H9 (cell line): ENCODE measurements at regions not wholly inside any gene's neighbourhood (a gene's known extent, or its start where the extent isn't known, plus 50 kb on each side); places are given as distances from the start of the nearest gene placed in this dataset.

Source experiments
- DNase-seq: peaks from one replicate; pipeline ENCODE4 v3.0.0-alpha.2; 2017
- H2AFZ ChIP-seq: one replicate; pipeline ENCODE4 v1.6.1; 2013; ENCODE audit warnings: mild to moderate bottlenecking, low read length, control low read depth, moderate library complexity
- H2AK5ac ChIP-seq: 2 replicates; pipeline ENCODE4 v1.6.1; 2013; ENCODE audit warnings: low read length, control low read depth, mixed read lengths; ENCODE audit not compliant: insufficient read length
- H2BK120ac ChIP-seq: one replicate; pipeline ENCODE4 v1.6.1; 2013; ENCODE audit warnings: low read depth, mild to moderate bottlenecking, low read length, control low read depth, inconsistent platforms; ENCODE audit not compliant: poor library complexity, severe bottlenecking
- H2BK12ac ChIP-seq: 2 replicates; pipeline ENCODE4 v1.6.1; 2013; ENCODE audit warnings: low read length, control low read depth, mixed read lengths, low read depth; ENCODE audit not compliant: insufficient read length
- H2BK15ac ChIP-seq: 2 replicates; pipeline ENCODE4 v1.6.1; 2013; ENCODE audit warnings: low read depth, low read length, control low read depth
- H2BK20ac ChIP-seq: one replicate; pipeline ENCODE4 v1.6.1; 2013; ENCODE audit warnings: low read depth, mild to moderate bottlenecking, low read length, control low read depth, inconsistent platforms; ENCODE audit not compliant: poor library complexity, severe bottlenecking
- H2BK5ac ChIP-seq: 2 replicates; pipeline ENCODE4 v1.6.1; 2013; ENCODE audit warnings: low read length, control low read depth, mixed read lengths; ENCODE audit not compliant: insufficient read length
- H3K14ac ChIP-seq: 2 replicates; pipeline ENCODE4 v1.6.1; 2013; ENCODE audit warnings: low read length, control low read depth; ENCODE audit not compliant: insufficient read depth
- H3K18ac ChIP-seq: 2 replicates; pipeline ENCODE4 v1.6.1; 2013; ENCODE audit warnings: low read depth, mild to moderate bottlenecking, mixed read lengths, low read length, control low read depth; ENCODE audit not compliant: insufficient read length
- H3K23ac ChIP-seq: 2 replicates; pipeline ENCODE4 v1.6.1; 2013; ENCODE audit warnings: low read length, control low read depth, mixed read lengths, low read depth; ENCODE audit not compliant: insufficient read length
- H3K23me2 ChIP-seq: 2 replicates; pipeline ENCODE4 v1.6.1; 2013; ENCODE audit warnings: low read depth, mild to moderate bottlenecking, mixed read lengths, low read length, control low read depth; ENCODE audit not compliant: insufficient read length, poor library complexity, severe bottlenecking
- H3K27ac ChIP-seq: 2 replicates; pipeline ENCODE4 v1.5.1; 2013; ENCODE audit warnings: low read length, control low read depth, mixed read lengths, low read depth; ENCODE audit not compliant: insufficient read length
- H3K27me3 ChIP-seq: 2 replicates; pipeline ENCODE4 v1.6.1; 2013; ENCODE audit warnings: low read length, control low read depth, inconsistent platforms; ENCODE audit not compliant: insufficient read depth
- H3K4ac ChIP-seq: 2 replicates; pipeline ENCODE4 v1.6.1; 2013; ENCODE audit warnings: low read depth, mild to moderate bottlenecking, control low read depth, inconsistent platforms, low read length, moderate library complexity
- H3K4me1 ChIP-seq: 2 replicates; pipeline ENCODE4 v1.6.1; 2013; ENCODE audit warnings: low read length, control low read depth, inconsistent platforms; ENCODE audit not compliant: insufficient read depth
- H3K4me2 ChIP-seq: 2 replicates; pipeline ENCODE4 v1.6.1; 2013; ENCODE audit warnings: low read length, control low read depth, mixed read lengths; ENCODE audit not compliant: insufficient read length, insufficient read depth
- H3K56ac ChIP-seq: 2 replicates; pipeline ENCODE4 v1.6.1; 2013; ENCODE audit warnings: low read depth, mild to moderate bottlenecking, mixed read lengths, low read length, control low read depth; ENCODE audit not compliant: insufficient read length
- H3K79me1 ChIP-seq: 2 replicates; pipeline ENCODE4 v1.6.1; 2013; ENCODE audit warnings: low read depth, mild to moderate bottlenecking, moderate library complexity, low read length, control low read depth, inconsistent platforms; ENCODE audit not compliant: insufficient read depth, poor library complexity, severe bottlenecking
- H3K79me2 ChIP-seq: 2 replicates; pipeline ENCODE4 v1.6.1; 2013; ENCODE audit warnings: low read length, control low read depth, inconsistent platforms; ENCODE audit not compliant: insufficient read depth
- H3K9ac ChIP-seq: 2 replicates; pipeline ENCODE4 v1.6.1; 2013; ENCODE audit warnings: low read length, control low read depth, mixed read lengths; ENCODE audit not compliant: insufficient read length; ENCODE audit errors: extremely low read depth
- H3K9me3 ChIP-seq: one replicate; pipeline ENCODE4 v1.6.1; 2013; ENCODE audit warnings: low read depth, low read length, inconsistent platforms; ENCODE audit not compliant: control insufficient read depth
- H3T11ph ChIP-seq: one replicate; pipeline ENCODE4 v1.6.1; 2013; ENCODE audit warnings: mild to moderate bottlenecking, low read length, control low read depth, inconsistent platforms
- H4K20me1 ChIP-seq: one replicate; pipeline ENCODE4 v1.6.1; 2013; ENCODE audit not compliant: control insufficient read depth, insufficient read length, insufficient read depth
- H4K5ac ChIP-seq: 2 replicates; pipeline ENCODE4 v1.6.1; 2013; ENCODE audit warnings: low read depth, mild to moderate bottlenecking, mixed read lengths, low read length, control low read depth; ENCODE audit not compliant: insufficient read length
- H4K8ac ChIP-seq: replicated peaks from 2 replicates; pipeline ENCODE4 v1.6.1; 2013; ENCODE audit warnings: low read length, control low read depth, mixed read lengths, low read depth; ENCODE audit not compliant: insufficient read length
- H4K91ac ChIP-seq: 2 replicates; pipeline ENCODE4 v1.6.1; 2013; ENCODE audit warnings: low read depth, mild to moderate bottlenecking, moderate library complexity, mixed read lengths, low read length, control low read depth; ENCODE audit not compliant: insufficient read length
- H3K27ac Mint-ChIP-seq, 3 experiments: 2 replicates in 2 of 3; 3 replicates in 1 of 3; pipeline ENCODE4 v1.8.0; 2020 to 2021; ENCODE audit warnings: mixed read lengths in 3 of 3, mild to moderate bottlenecking in 1 of 3, moderate library complexity in 1 of 3
- H3K27me3 Mint-ChIP-seq: 2 replicates; pipeline ENCODE4 v1.8.0; 2021; ENCODE audit warnings: low read depth, mild to moderate bottlenecking, moderate library complexity, mixed read lengths
- H3K36me3 Mint-ChIP-seq, 3 experiments: 2 replicates in 2 of 3; 3 replicates in 1 of 3; pipeline ENCODE4 v1.8.0; 2020 to 2021; ENCODE audit warnings: low read depth in 3 of 3, mixed read lengths in 3 of 3; ENCODE audit not compliant: insufficient read depth in 1 of 3
- H3K4me1 Mint-ChIP-seq, 2 experiments: 2 replicates each; pipeline ENCODE4 v1.8.0; 2020; ENCODE audit warnings: mixed read lengths in 2 of 2
- H3K4me3 Mint-ChIP-seq, 2 experiments: 2 replicates in 1 of 2; 3 replicates in 1 of 2; pipeline ENCODE4 v1.8.0; 2020 to 2021; ENCODE audit warnings: mild to moderate bottlenecking in 2 of 2, mixed read lengths in 2 of 2, moderate library complexity in 1 of 2
- H3K9me3 Mint-ChIP-seq, 2 experiments: 2 replicates in 1 of 2; 3 replicates in 1 of 2; pipeline ENCODE4 v1.8.0; 2020; ENCODE audit warnings: mild to moderate bottlenecking in 2 of 2, mixed read lengths in 2 of 2, moderate library complexity in 1 of 2
- WGBS: extraction: QIAGEN DNeasy Blood & Tissue Kit; methylation state at CpG from one replicate; pipeline ENCODE4 v1.1.7; 2013; ENCODE audit warnings: missing lambda C conversion rate, low lambda C conversion rate, mixed read lengths; ENCODE audit not compliant: insufficient read length; ENCODE audit errors: extremely low coverage; 5-methylcytosine and 5-hydroxymethylcytosine counted together
- TF ChIP-seq, protein P1 (sequence below): fragments of 200-600 bp; sonication (generic); conservative IDR thresholded peaks from 3 replicates; pipeline ENCODE4 v1.8.0; 2021; ENCODE audit warnings: antibody characterized with exemption, mild to moderate bottlenecking

DNA sequence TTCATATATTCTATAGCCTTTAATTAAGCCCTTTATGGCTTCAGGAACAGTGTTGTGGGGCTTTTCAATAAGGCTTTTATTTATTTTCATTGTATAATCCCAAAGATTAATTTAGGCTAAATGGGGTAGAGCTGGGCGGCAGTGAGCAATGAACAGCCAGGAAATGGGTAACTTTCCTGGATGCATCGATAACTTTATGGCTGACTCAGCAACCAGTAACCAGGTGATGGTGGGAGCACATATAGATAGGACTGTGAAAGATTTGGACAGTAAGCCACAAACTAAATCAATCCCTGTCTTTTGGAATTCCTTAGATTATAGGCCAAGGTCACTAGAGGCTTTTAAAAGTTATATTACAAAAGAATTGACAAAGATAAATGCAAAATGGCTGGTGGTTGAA, 1260.6 kb upstream of the CELF4 start:
- no peaks in the 10 kb centered on the region for H3K4me1 Mint-ChIP-seq
- Histone ChIP-seq H3K79me2 (no peaks in the 10 kb centered on the region), H2BK12ac (no peak overlapping the region), H3K9me3 (no peaks in the 10 kb centered on the region), H3K23me2 (no peaks in the 10 kb centered on the region), H2BK5ac (no peak overlapping the region), H2AK5ac (no peak overlapping the region), H3K27me3 (no peaks in the 10 kb centered on the region), H2BK20ac (no peak overlapping the region), H2AFZ (no peak overlapping the region), H3K4ac (no peak overlapping the region), H3T11ph (no peak overlapping the region), H4K91ac (no peak overlapping the region), H2BK120ac (no peak overlapping the region), H3K4me1 (no peaks in the 10 kb centered on the region), H3K14ac (no peak overlapping the region), H2BK15ac (no peak overlapping the region), H4K20me1 (no peaks in the 10 kb centered on the region), H3K56ac (no peak overlapping the region), H3K79me1 (no peaks in the 10 kb centered on the region), H3K9ac (no peak overlapping the region), H4K5ac (no peak overlapping the region), H3K27ac (no peak overlapping the region), H3K18ac (no peak overlapping the region), H3K4me2 (no peak overlapping the region), H3K23ac (no peak overlapping the region), H4K8ac (no peak overlapping the region)
- H3K27me3 Mint-ChIP-seq: no peaks in the 10 kb centered on the region
- no CpG with 5 or more reads among the region's 2 CpGs for WGBS
- no peaks in the 10 kb centered on the region for H3K9me3 Mint-ChIP-seq
- H3K36me3 Mint-ChIP-seq: no peaks in the 10 kb centered on the region
- H3K27ac Mint-ChIP-seq: no peak overlapping the region
- DNase-seq: no peak
- no peak overlapping the region for H3K4me3 Mint-ChIP-seq
- TF ChIP-seq, protein P1, sequence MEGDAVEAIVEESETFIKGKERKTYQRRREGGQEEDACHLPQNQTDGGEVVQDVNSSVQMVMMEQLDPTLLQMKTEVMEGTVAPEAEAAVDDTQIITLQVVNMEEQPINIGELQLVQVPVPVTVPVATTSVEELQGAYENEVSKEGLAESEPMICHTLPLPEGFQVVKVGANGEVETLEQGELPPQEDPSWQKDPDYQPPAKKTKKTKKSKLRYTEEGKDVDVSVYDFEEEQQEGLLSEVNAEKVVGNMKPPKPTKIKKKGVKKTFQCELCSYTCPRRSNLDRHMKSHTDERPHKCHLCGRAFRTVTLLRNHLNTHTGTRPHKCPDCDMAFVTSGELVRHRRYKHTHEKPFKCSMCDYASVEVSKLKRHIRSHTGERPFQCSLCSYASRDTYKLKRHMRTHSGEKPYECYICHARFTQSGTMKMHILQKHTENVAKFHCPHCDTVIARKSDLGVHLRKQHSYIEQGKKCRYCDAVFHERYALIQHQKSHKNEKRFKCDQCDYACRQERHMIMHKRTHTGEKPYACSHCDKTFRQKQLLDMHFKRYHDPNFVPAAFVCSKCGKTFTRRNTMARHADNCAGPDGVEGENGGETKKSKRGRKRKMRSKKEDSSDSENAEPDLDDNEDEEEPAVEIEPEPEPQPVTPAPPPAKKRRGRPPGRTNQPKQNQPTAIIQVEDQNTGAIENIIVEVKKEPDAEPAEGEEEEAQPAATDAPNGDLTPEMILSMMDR: no peak
